HT-29 (cell line): ENCODE measurements at regions not wholly inside any gene's neighbourhood (a gene's known extent, or its start where the extent isn't known, plus 50 kb on each side); places are given as distances from the start of the nearest gene placed in this dataset. TPM values are rescaled to one million over a fixed set of nuclear protein-coding genes. Genes with fewer than 3 reads are reported as not detected.

Experiments
- DNase-seq: peaks from one replicate; pipeline ENCODE4 v3.0.0-alpha.2; 2015; ENCODE audit warnings: low spot score
- small RNA-seq: library from RNA; depleted of rRNA; stranded (forward); fragments of <200 nt; gene quantifications from one replicate; pipeline ENCODE3, GENCODE V24; 2014

DNA sequence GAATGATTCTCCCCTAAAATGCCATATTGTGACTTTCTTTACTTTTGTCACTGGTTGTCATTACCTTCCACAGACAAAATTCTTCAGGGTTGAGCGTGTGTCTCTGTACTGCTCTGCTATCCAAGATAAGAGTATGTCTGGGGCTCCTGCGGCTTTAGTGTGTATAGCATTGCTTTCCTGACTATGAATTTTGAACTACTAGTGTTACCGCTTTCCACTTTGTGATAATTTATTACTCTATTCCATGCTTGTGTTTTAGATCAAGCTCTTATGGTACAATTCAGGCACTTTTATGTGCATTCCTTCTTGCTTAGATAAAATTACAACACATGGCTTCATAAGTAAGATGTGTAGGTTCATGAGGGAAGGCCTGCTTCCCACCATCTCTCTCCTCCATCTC, 51.5 kb upstream of the MEF2C start:
- no peak for DNase-seq

Small RNA genes in the stretch of these regions (small RNA-seq; reads per million reads assigned to genes)
- gene MIR3660: not detected
